DND-41 (cell line): ENCODE measurements at regions not wholly inside any gene's neighbourhood (a gene's known extent, or its start where the extent isn't known, plus 50 kb on each side); places are given as distances from the start of the nearest gene placed in this dataset.

ENCODE experiments used
- ATAC-seq: fragments of 200-7000 bp; cut with Tn5 transposase; 3 replicates; pipeline ENCODE4 v1.9.1; 2021; ENCODE audit warnings: low read depth; ENCODE audit not compliant: insufficient read depth
- DNase-seq: peaks from one replicate; pipeline ENCODE4 v3.0.0-alpha.2; 2020
- H2AFZ ChIP-seq: 2 replicates; pipeline ENCODE4 v1.6.0; 2012; ENCODE audit warnings: low read depth, low read length
- H3K27ac ChIP-seq: 2 replicates; pipeline ENCODE4 v1.5.1; 2012; ENCODE audit warnings: low read length, inconsistent platforms
- H3K27me3 ChIP-seq: fragments of 200-600 bp; sonication (generic); 2 replicates; pipeline ENCODE4 v1.6.0; 2012; ENCODE audit warnings: low read length, mild to moderate bottlenecking, inconsistent platforms; ENCODE audit not compliant: insufficient read depth, poor library complexity
- H3K36me3 ChIP-seq: 2 replicates; pipeline ENCODE4 v1.5.1; 2012; ENCODE audit warnings: low read length, inconsistent platforms; ENCODE audit not compliant: insufficient read depth
- H3K4me1 ChIP-seq: 2 replicates; pipeline ENCODE4 v1.5.1; 2012; ENCODE audit warnings: mild to moderate bottlenecking, low read length; ENCODE audit not compliant: insufficient read depth
- H3K4me2 ChIP-seq: 2 replicates; pipeline ENCODE4 v1.6.0; 2012; ENCODE audit warnings: mild to moderate bottlenecking, moderate library complexity, low read length, inconsistent platforms; ENCODE audit not compliant: insufficient read depth
- H3K4me3 ChIP-seq, 2 experiments: fragments of 200-600 bp in 1 of 2; shearing (Covaris generic) in 1 of 2; 2 replicates each; pipeline ENCODE4 v1.5.1; 2012 to 2016; ENCODE audit warnings: inconsistent platforms in 2 of 2, low read length in 2 of 2, mild to moderate bottlenecking in 2 of 2, low read depth in 1 of 2, moderate library complexity in 1 of 2
- H3K79me2 ChIP-seq: 2 replicates; pipeline ENCODE4 v1.6.0; 2012; ENCODE audit warnings: low read length, inconsistent platforms; ENCODE audit not compliant: insufficient read depth
- H3K9ac ChIP-seq: 2 replicates; pipeline ENCODE4 v1.6.0; 2012; ENCODE audit warnings: low read depth, mild to moderate bottlenecking, inconsistent platforms, low read length, moderate library complexity
- H3K9me3 ChIP-seq: 2 replicates; pipeline ENCODE4 v1.5.1; 2012; ENCODE audit warnings: low read length, moderate library complexity, mild to moderate bottlenecking, inconsistent platforms; ENCODE audit not compliant: insufficient read depth, severe bottlenecking
- H4K20me1 ChIP-seq: 2 replicates; pipeline ENCODE4 v1.6.0; 2012; ENCODE audit warnings: low read length; ENCODE audit not compliant: insufficient read depth
- CTCF ChIP-seq: IDR thresholded peaks from 2 replicates; pipeline ENCODE4 v1.5.1; 2012; ENCODE audit warnings: borderline replicate concordance, low read length, moderate library complexity, mild to moderate bottlenecking; ENCODE audit not compliant: poor library complexity, severe bottlenecking; ENCODE audit errors: extremely low read depth
- EZH2 ChIP-seq: IDR thresholded peaks from 3 replicates; pipeline ENCODE4 v1.6.1; 2012; ENCODE audit warnings: borderline replicate concordance, low read depth, mild to moderate bottlenecking, moderate library complexity, low read length, inconsistent platforms; ENCODE audit not compliant: severe bottlenecking

GRCh38 chr13:86653009-86653408, 853.8 kb upstream of the SLITRK6 start:
- H3K79me2 ChIP-seq: no peaks in the 10 kb centered on the region
- no peaks in the 10 kb centered on the region for H3K9me3 ChIP-seq
- no peak for ATAC-seq
- no peak overlapping the region for H3K4me2 ChIP-seq
- DNase-seq: no peak
- no peak overlapping the region for H3K4me3 ChIP-seq
- H3K27me3 ChIP-seq: no peaks in the 10 kb centered on the region
- H3K4me1 ChIP-seq: no peaks in the 10 kb centered on the region
- no peaks in the 10 kb centered on the region for H4K20me1 ChIP-seq
- H2AFZ ChIP-seq: no peak overlapping the region
- H3K9ac ChIP-seq: no peak overlapping the region
- no peak for TF ChIP-seq CTCF
- H3K27ac ChIP-seq: no peak overlapping the region
- no peaks in the 10 kb centered on the region for H3K36me3 ChIP-seq

GRCh38 chr13:86655561-86655960, 856.3 kb upstream of the SLITRK6 start:
- Histone ChIP-seq H2AFZ (no peak overlapping the region), H4K20me1 (no peaks in the 10 kb centered on the region), H3K9me3 (no peaks in the 10 kb centered on the region), H3K4me3 (no peak overlapping the region), H3K9ac (no peak overlapping the region), H3K27ac (no peak overlapping the region), H3K36me3 (no peaks in the 10 kb centered on the region), H3K79me2 (no peaks in the 10 kb centered on the region), H3K27me3 (no peaks in the 10 kb centered on the region), H3K4me2 (no peak overlapping the region), H3K4me1 (no peaks in the 10 kb centered on the region)
- no peak for DNase-seq
- TF ChIP-seq EZH2: no peak
- no peak for TF ChIP-seq CTCF
- no peak for ATAC-seq

- H3K9ac ChIP-seq: no peak overlapping the region
- ATAC-seq (no peak), DNase-seq (no peak)
- H3K9me3 ChIP-seq: no peaks in the 10 kb centered on the region
- no peak overlapping the region for H2AFZ ChIP-seq
- H3K4me2 ChIP-seq: no peak overlapping the region
- no peak for TF ChIP-seq EZH2
- no peak for TF ChIP-seq CTCF
- no peak overlapping the region for H3K4me3 ChIP-seq
- no peak overlapping the region for H3K27ac ChIP-seq
- no peaks in the 10 kb centered on the region for H4K20me1 ChIP-seq
- no peaks in the 10 kb centered on the region for H3K27me3 ChIP-seq
- H3K79me2 ChIP-seq: no peaks in the 10 kb centered on the region
- no peaks in the 10 kb centered on the region for H3K36me3 ChIP-seq
- no peaks in the 10 kb centered on the region for H3K4me1 ChIP-seq
Measured at GRCh38 chr13:86660090-86660489, 860.9 kb upstream of the SLITRK6 start.

- H4K20me1 ChIP-seq: no peaks in the 10 kb centered on the region
- DNase-seq: no peak
- no peak overlapping the region for H3K27ac ChIP-seq
- no peaks in the 10 kb centered on the region for H3K79me2 ChIP-seq
- H2AFZ ChIP-seq: no peak overlapping the region
- H3K4me1 ChIP-seq: no peaks in the 10 kb centered on the region
- H3K27me3 ChIP-seq: no peaks in the 10 kb centered on the region
- TF ChIP-seq EZH2: no peak
- no peak for TF ChIP-seq CTCF
- no peak overlapping the region for H3K4me2 ChIP-seq
- no peaks in the 10 kb centered on the region for H3K9me3 ChIP-seq
- no peak overlapping the region for H3K9ac ChIP-seq
- no peak overlapping the region for H3K4me3 ChIP-seq
- no peaks in the 10 kb centered on the region for H3K36me3 ChIP-seq
- ATAC-seq: no peak
Measured at GRCh38 chr13:86665842-86666241, 866.6 kb upstream of the SLITRK6 start.
